ENCODE measurements at regions not wholly inside any gene's neighbourhood (a gene's known extent, or its start where the extent isn't known, plus 50 kb on each side); places are given as distances from the start of the nearest gene placed in this dataset.
"Not testable (repeated sequence)": the region's sequence is repeated elsewhere in the genome, so short reads cannot be mapped to it uniquely, and the experiment has no call there.

DNA sequence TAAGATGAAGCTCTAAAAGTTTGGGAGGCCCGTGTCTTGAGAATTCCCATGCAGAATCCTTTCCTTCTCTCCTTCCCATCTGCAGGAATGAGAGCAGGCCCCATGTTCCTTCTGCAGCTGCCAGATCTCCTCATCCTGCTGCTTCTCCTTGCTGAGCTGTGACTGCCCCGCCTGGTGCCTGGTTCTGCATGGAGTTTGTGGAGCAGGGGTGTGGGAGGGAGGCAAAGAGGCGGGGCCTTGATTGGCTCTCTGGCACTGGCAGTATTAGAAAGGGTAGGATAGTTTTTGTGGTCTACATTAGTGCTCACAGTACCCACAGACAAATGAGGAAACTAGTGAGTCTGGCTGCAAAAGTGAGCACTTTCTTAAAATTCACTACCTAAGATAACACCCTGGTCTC is 91.1 kb upstream of the CLPB start:
- DNase-seq (ENCODE audit: low read depth) = no peak

- DNase-seq (ENCODE audit: low read depth) = no peak
Observed at GRCh38 chr11:72524711-72525110, 90.4 kb upstream of the CLPB start.

DNA sequence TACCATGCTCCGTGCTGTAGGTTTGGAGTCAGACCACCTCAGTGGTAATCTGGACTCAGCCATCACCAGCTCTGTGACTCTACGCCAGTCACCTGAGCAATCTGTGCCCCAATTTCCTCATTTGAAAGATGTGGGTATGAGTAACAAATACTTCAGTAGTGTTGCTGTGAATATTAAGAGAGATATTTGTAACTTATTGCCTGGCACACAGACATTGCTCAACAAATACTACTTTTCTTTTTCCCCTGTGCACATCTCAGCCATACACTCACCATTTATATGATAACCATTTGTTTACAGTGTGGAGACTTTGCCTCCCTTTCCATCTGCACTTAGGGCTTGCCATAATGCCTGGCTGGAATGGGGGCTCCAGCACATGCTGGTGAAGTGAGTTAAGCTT is 89.7 kb upstream of the CLPB start:
- no peak for DNase-seq (ENCODE audit: low read depth)

DNA sequence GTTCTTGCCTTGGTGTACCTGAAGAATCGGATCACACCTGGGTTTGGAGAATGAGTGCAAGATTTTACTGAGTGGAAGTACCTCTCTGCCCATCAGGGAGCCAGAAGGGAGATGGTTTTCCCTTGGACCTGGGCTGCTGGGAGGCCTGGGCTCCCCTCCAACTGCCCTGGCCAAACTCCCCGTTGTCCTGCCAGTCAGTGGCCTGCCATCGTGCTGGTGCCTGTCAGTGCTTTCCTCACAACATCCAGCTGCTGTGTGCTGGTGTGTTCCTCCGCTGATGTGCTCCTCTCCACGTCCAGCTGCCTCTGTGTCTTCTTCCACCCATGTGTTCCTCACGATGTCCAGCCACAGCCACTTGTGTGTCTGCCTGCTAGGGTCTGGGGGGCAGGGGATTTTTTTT is 87.9 kb upstream of the CLPB start:
- no peak for DNase-seq (ENCODE audit: low read depth)

DNA sequence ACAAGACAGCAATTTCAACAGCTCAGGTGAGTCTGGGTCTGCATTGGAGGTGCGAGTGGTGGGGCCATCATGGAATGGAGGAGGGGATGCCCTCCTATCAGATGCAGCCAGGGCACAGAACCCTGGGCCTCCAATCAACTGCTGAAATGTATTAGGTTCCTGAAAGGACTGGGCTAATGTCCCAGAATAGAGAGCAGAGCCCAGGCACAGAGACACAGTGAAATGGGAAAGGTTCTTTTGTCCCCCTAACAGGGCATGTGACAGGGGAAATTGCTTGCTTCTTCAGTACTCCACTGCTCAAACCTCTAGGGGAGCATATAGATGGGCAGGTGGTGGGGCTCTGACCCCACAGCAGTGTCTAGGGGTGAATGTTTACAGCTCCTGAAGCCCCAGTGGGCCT is 87.3 kb upstream of the CLPB start:
- DNase-seq (ENCODE audit: low read depth) = no peak

DNA sequence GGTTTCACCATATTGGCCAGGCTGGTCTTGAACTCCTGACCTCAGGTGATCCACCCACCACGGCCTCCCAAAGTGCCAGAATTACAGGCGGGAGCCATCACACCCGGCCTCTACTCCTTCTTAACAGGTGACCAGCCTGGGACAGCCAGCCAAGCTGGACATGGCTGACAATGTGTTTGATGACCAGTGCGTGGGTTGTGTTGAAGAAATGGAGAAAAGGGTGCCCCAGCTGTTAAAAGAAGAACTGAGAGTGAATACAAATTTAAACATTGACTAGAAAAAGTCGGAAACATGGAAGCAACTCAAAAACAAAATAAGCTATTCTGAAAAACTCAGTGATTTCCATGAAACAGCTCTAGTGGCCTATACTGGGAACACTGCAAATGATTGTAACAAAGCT is 86.5 kb upstream of the CLPB start:
- no peak for DNase-seq (ENCODE audit: low read depth)

DNA sequence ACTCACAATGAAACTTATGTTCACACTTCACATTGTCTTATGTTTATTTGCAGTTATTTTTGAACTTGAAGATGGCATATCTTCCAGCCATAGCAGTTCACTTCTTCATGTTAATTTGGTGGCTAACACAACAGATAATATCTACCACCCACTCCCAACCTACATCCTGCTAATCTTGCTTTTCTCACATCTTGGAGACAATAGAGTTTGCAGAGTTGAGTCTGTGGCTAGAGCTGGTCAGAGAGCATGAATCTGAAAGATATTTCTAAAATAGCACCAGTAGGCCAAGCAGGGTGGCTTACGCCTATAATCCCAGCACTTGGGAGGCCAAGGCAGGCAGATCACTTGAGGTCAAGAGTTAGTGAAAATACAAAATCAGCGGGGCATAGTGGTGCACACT is 85.6 kb upstream of the CLPB start:
- not testable (repeated sequence) for DNase-seq (ENCODE audit: low read depth)

GRCh38 chr11:72519220-72519881 is 85.0 kb upstream of the CLPB start:
- peak; percentile 6 for DNase-seq (ENCODE audit: low read depth)

DNA sequence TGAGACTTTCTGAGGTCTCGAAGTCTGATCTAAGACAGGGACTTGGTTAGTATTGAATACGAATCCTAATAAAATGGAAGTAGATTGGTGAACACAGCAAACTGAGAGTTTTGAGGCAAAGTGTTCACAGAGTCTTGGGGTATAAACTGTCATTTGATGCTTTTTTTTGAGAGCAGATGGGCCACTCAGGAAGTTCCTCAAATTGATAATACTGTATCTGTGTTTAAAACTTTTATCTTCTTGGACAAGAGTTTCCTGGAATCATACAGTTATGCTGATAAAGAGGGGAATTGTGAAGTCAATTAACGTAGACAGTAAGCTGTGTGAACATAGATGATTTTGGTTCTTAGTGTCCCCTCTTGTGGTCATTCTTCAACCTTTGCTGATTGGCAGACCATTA is 80.0 kb upstream of the CLPB start:
- no peak for DNase-seq (ENCODE audit: low read depth)

GRCh38 chr11:72513411-72513810 is 79.1 kb upstream of the CLPB start:
- DNase-seq (ENCODE audit: low read depth) = no peak

DNA sequence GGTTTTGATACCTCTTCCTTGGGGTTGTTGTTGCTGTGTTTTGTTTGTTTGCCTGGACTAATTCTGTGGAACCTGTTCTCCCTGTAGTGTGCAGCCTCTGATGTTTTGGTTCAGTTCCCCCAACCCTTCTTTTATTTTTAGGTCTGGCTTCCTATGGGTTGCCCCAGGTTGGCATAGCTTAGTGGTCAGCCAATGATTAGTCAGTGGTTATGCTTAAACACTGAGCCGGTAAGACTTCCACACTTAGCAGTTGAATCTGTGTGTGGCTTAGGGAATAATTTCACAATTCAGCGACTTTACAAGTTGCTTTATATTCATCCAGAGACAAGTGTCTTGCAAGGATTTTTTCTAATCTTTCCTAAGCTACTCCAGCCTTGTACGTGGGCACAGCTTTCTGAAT is 78.6 kb upstream of the CLPB start:
- DNase-seq (ENCODE audit: low read depth) = no peak

GRCh38 chr11:72511393-72512047 is 77.2 kb upstream of the CLPB start:
- no peak for DNase-seq (ENCODE audit: low read depth)

DNA sequence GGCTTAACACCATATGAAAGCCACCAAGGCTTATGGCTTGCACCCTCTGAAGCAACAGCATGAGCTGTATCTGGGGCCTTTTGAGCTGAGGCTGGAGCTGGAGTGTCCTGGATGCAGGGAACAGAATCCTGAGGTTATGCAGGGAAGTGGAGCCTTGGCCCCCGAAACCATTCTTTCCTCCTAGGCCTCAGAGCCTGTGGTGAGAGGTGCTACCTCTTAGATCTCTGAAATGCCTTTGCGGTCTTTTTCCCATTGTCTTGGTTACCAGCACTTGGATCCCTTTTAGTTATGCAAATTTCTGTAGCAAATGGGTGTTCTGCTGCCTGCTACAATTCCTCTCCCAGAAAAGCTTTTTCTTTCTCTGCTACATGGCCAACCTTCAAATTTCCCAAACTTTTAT is 72.7 kb upstream of the CLPB start:
- DNase-seq (ENCODE audit: low read depth) = no peak

GRCh38 chr11:72497731-72498130 is 63.4 kb upstream of the CLPB start:
- DNase-seq (ENCODE audit: low read depth) = no peak

GRCh38 chr11:72494109-72494429 is 59.7 kb upstream of the CLPB start:
- no peak for DNase-seq (ENCODE audit: low read depth)

- DNase-seq (ENCODE audit: low read depth) = no peak
Observed at GRCh38 chr11:72493426-72494108, 59.2 kb upstream of the CLPB start.

DNA sequence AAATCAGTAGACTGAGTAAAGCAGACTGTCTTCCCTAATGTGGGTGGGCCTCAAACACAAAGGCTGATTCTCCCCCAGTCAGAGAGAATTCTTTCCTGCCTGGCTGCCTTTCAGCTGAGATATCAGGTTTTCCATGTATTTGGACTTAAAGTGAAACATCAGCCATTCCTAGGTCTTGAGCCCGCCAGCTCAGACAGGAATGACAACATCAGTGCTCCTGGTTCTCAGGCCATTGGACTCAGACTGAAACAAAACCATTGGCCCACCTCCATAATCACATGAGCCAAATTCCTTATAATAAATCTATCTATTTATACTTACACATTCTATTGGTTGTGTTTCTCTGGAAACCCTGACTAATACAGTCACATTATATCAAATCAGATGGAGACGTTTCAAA is 56.7 kb upstream of the CLPB start:
- no peak for DNase-seq (ENCODE audit: low read depth)

All from activated T-cell treated with anti-CD3 and anti-CD28 coated beads for 1 hour (primary cell).